HG03039 (cell line): ENCODE measurements at regions not wholly inside any gene's neighbourhood (a gene's known extent, or its start where the extent isn't known, plus 50 kb on each side); places are given as distances from the start of the nearest gene placed in this dataset.
"Not testable (repeated sequence)": the region's sequence is repeated elsewhere in the genome, so short reads cannot be mapped to it uniquely, and the experiment has no call there.

Experiments used
- ATAC-seq: cut with Tn5 transposase; IDR thresholded peaks from one replicate; pipeline ENCODE4 v1.9.1; 2021; ENCODE audit warnings: mild to moderate bottlenecking, moderate library complexity; ENCODE audit not compliant: unreplicated experiment

GRCh38 chr6:4359108-4359730 lies 223.8 kb upstream of the ECI2 start:
- ATAC-seq: no peak

- no peak for ATAC-seq
These were observed 223.2 kb upstream of the ECI2 start for GRCh38 chr6:4358414-4359107.

GRCh38 chr6:4357660-4358152 lies 222.3 kb upstream of the ECI2 start:
- not testable (repeated sequence) for ATAC-seq

GRCh38 chr6:4356899-4357659 lies 221.7 kb upstream of the ECI2 start:
- ATAC-seq: no peak

- no peak for ATAC-seq
These were observed 219.9 kb upstream of the ECI2 start for GRCh38 chr6:4355241-4355640.

GRCh38 chr6:4354181-4354580 lies 218.8 kb upstream of the ECI2 start:
- ATAC-seq: no peak

- no peak for ATAC-seq
These were observed 217.4 kb upstream of the ECI2 start for GRCh38 chr6:4352731-4353130.

- no peak for ATAC-seq
These were observed 216.9 kb upstream of the ECI2 start for GRCh38 chr6:4352322-4352669.

- ATAC-seq: no peak
These were observed 216.3 kb upstream of the ECI2 start for GRCh38 chr6:4351520-4352321.

GRCh38 chr6:4350567-4351519 lies 215.5 kb upstream of the ECI2 start:
- ATAC-seq: no peak

GRCh38 chr6:4349931-4350330 lies 214.6 kb upstream of the ECI2 start:
- no peak for ATAC-seq

- no peak for ATAC-seq
These were observed 213.9 kb upstream of the ECI2 start for GRCh38 chr6:4349323-4349722.

GRCh38 chr6:4348462-4349112 lies 213.2 kb upstream of the ECI2 start:
- ATAC-seq: peak; percentile 64

GRCh38 chr6:4347877-4348276 lies 212.5 kb upstream of the ECI2 start:
- ATAC-seq: no peak

- no peak for ATAC-seq
These were observed 211.4 kb upstream of the ECI2 start for GRCh38 chr6:4346659-4347333.

GRCh38 chr6:4345543-4345942 lies 210.2 kb upstream of the ECI2 start:
- ATAC-seq: no peak

- no peak for ATAC-seq
These were observed 209.0 kb upstream of the ECI2 start for GRCh38 chr6:4344317-4344899.

- no peak for ATAC-seq
These were observed 207.2 kb upstream of the ECI2 start for GRCh38 chr6:4342407-4343137.
